T-cell (primary cell): ENCODE measurements at regions not wholly inside any gene's neighbourhood (a gene's known extent, or its start where the extent isn't known, plus 50 kb on each side); places are given as distances from the start of the nearest gene placed in this dataset.

ENCODE experiments used
- ATAC-seq, 4 experiments: fragments of 200-7000 bp in 3 of 4; fragments of 150-1000 bp in 1 of 4; cut with Tn5 transposase; replicated peaks in 1 of 4; 1 replicate in 3 of 4; 2 replicates in 1 of 4; pipeline ENCODE4 v1.10.0; 2021; ENCODE audit warnings: moderate library complexity in 3 of 4, mild to moderate bottlenecking in 2 of 4, moderate number of reproducible peaks in 1 of 4
- CTCF ChIA-PET, 2 donors: fragments of 300-600 bp; sonication (Branson Sonifier 250); formaldehyde crosslinking; loops; one replicate each; lab custom pipeline; 2022; ENCODE audit warnings: antibody characterized with exemption in 2 of 2; lab: Charles Lee
- POLR2A ChIA-PET, 2 donors: fragments of 300-600 bp; sonication (Branson Sonifier 250); formaldehyde crosslinking; loops; one replicate each; lab custom pipeline; 2022; ENCODE audit warnings: antibody characterized with exemption in 2 of 2; lab: Charles Lee
- DNase-seq, 35 experiments: peaks; one replicate each; pipeline versions ENCODE4 v3.0.0 to v3.0.0-alpha.2; 2013 to 2023
- H3K27ac ChIP-seq: one replicate; pipeline ENCODE4 v1.5.1; 2013; ENCODE audit warnings: low read length
- H3K27me3 ChIP-seq, 2 experiments: replicated peaks in 1 of 2; 1 replicate in 1 of 2; 2 replicates in 1 of 2; pipeline versions ENCODE4 v1.6.1 to v1.7.0; 2013; ENCODE audit warnings: low read length in 1 of 2, mixed read lengths in 1 of 2; ENCODE audit not compliant: control insufficient read depth in 2 of 2, insufficient read depth in 2 of 2; ENCODE audit errors: extremely low read depth in 1 of 2
- H3K36me3 ChIP-seq, 2 donors: 1 replicate in 1 of 2; 2 replicates in 1 of 2; pipeline versions ENCODE4 v1.6.1 to v1.7.0; 2013; ENCODE audit warnings: low read length in 1 of 2; ENCODE audit not compliant: control insufficient read depth in 2 of 2, insufficient read depth in 1 of 2; ENCODE audit errors: extremely low read depth in 1 of 2
- H3K4me1 ChIP-seq, 2 experiments: 1 replicate in 1 of 2; 2 replicates in 1 of 2; pipeline versions ENCODE4 v1.6.1 to v1.7.0; 2013; ENCODE audit warnings: low read length in 2 of 2, mixed read lengths in 1 of 2; ENCODE audit not compliant: insufficient read depth in 2 of 2, control insufficient read depth in 1 of 2; ENCODE audit errors: extremely low read depth in 1 of 2
- H3K4me3 ChIP-seq, 2 donors: 1 replicate in 1 of 2; 2 replicates in 1 of 2; pipeline versions ENCODE4 v1.5.1 to v1.7.0; 2013; ENCODE audit warnings: mild to moderate bottlenecking in 2 of 2, low read length in 1 of 2, moderate library complexity in 1 of 2; ENCODE audit not compliant: control insufficient read depth in 1 of 2; ENCODE audit errors: extremely low read depth in 1 of 2
- H3K9me3 ChIP-seq: 2 replicates; pipeline ENCODE4 v1.7.0; 2013
- H3K27ac Mint-ChIP-seq, 2 donors: one replicate each; pipeline ENCODE4 v1.8.0; 2020 to 2021; ENCODE audit warnings: mild to moderate bottlenecking in 2 of 2, mixed read lengths in 2 of 2
- H3K27me3 Mint-ChIP-seq, 2 donors: one replicate each; pipeline ENCODE4 v1.8.0; 2021 to 2022; ENCODE audit warnings: mixed read lengths in 2 of 2
- H3K36me3 Mint-ChIP-seq: one replicate; pipeline ENCODE4 v1.8.0; 2021; ENCODE audit warnings: mixed read lengths
- H3K4me1 Mint-ChIP-seq, 3 donors: one replicate each; pipeline ENCODE4 v1.8.0; 2020 to 2022; ENCODE audit warnings: mixed read lengths in 3 of 3, mild to moderate bottlenecking in 1 of 3
- H3K4me3 Mint-ChIP-seq, 3 donors: one replicate each; pipeline ENCODE4 v1.8.0; 2020 to 2022; ENCODE audit warnings: mild to moderate bottlenecking in 3 of 3, mixed read lengths in 3 of 3, moderate library complexity in 3 of 3
- H3K9me3 Mint-ChIP-seq, 3 donors: one replicate each; pipeline ENCODE4 v1.8.0; 2020 to 2022; ENCODE audit warnings: mixed read lengths in 3 of 3
- WGBS: methylation state at CpG from one replicate; pipeline ENCODE4 v1.1.5; 2013; ENCODE audit warnings: missing lambda C conversion rate; ENCODE audit not compliant: insufficient coverage; 5-methylcytosine and 5-hydroxymethylcytosine counted together

GRCh38 chr1:232389744-232390143 is 240.2 kb downstream of the SIPA1L2 start:
- Mint-ChIP-seq H3K9me3 (no peaks in the 10 kb centered on the region), H3K27ac (no peak overlapping the region), H3K27me3 (peaks cover 0 to 3% of the 10 kb centered on the region in 2 donors), H3K4me3 (no peak overlapping the region), H3K4me1 (no peaks in the 10 kb centered on the region), H3K36me3 (no peaks in the 10 kb centered on the region)
- 63% methylated on average over 2 of the region's 4 CpGs for WGBS
- ATAC-seq (no peak), DNase-seq (no peak)
- no peak overlapping the region for H3K27ac ChIP-seq
- peaks cover 0 to 10% of the 10 kb centered on the region in 2 experiments for H3K27me3 ChIP-seq
- H3K9me3 ChIP-seq, result no peaks in the 10 kb centered on the region
- H3K4me1 ChIP-seq, result no peaks in the 10 kb centered on the region
- no peak overlapping the region for H3K4me3 ChIP-seq
- ChIA-PET POLR2A (no interaction called here), CTCF (no interaction called here)
- H3K36me3 ChIP-seq, result no peaks in the 10 kb centered on the region

DNA sequence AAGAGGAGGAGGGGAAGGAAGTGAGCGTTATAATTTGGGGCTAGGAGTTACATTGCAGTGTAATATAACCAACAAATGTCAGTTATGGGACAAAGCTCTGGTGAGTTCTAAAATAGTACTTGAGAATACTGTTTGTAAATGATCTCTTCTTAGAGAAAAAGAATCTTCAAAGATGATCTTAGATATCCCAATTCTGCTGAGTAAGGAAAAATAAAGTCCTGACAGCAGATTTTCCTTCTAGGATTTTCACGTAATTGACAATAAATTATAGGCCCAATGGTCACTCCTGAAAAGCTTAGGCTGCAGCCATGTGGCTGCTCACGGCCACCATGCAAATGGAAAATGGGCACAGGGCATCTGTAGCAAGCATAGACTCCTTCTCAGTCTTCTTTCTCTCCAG is 241.6 kb downstream of the SIPA1L2 start:
- DNase-seq (no peak), ATAC-seq (no peak)
- H3K9me3 ChIP-seq, result no peaks in the 10 kb centered on the region
- no peak overlapping the region for H3K27ac Mint-ChIP-seq
- no peaks in the 10 kb centered on the region for H3K4me1 ChIP-seq
- H3K27ac ChIP-seq, result no peak overlapping the region
- POLR2A ChIA-PET, result no interaction called here
- CTCF ChIA-PET, result no interaction called here
- H3K27me3 Mint-ChIP-seq, result peaks cover 0 to 3% of the 10 kb centered on the region in 2 donors
- H3K4me3 Mint-ChIP-seq, result no peak overlapping the region
- 92% methylated on average over 2 of the region's 3 CpGs for WGBS
- H3K27me3 ChIP-seq, result peaks cover 0 to 15% of the 10 kb centered on the region in 2 experiments
- H3K36me3 ChIP-seq, result no peaks in the 10 kb centered on the region
- H3K4me3 ChIP-seq, result no peak overlapping the region
- no peaks in the 10 kb centered on the region for H3K9me3 Mint-ChIP-seq
- no peaks in the 10 kb centered on the region for H3K4me1 Mint-ChIP-seq
- no peaks in the 10 kb centered on the region for H3K36me3 Mint-ChIP-seq

GRCh38 chr1:232386721-232387510 is 243.0 kb downstream of the SIPA1L2 start:
- DNase-seq (no peak), ATAC-seq (no peak)
- Mint-ChIP-seq H3K4me1 (no peaks in the 10 kb centered on the region), H3K4me3 (no peak overlapping the region), H3K9me3 (no peaks in the 10 kb centered on the region), H3K27me3 (peaks cover 0 to 7% of the 10 kb centered on the region in 2 donors), H3K36me3 (no peaks in the 10 kb centered on the region), H3K27ac (no peak overlapping the region)
- ChIA-PET POLR2A (no interaction called here), CTCF (no interaction called here)
- Histone ChIP-seq H3K27me3 (peaks cover 0 to 17% of the 10 kb centered on the region in 2 experiments), H3K9me3 (no peaks in the 10 kb centered on the region), H3K36me3 (no peaks in the 10 kb centered on the region), H3K4me3 (no peak overlapping the region), H3K4me1 (no peaks in the 10 kb centered on the region), H3K27ac (no peak overlapping the region)
- 88% methylated on average over 7 of the region's 9 CpGs for WGBS

GRCh38 chr1:232386294-232386693 is 243.6 kb downstream of the SIPA1L2 start:
- ATAC-seq, result no peak
- WGBS, result 72% methylated on average over 9 of the region's 9 CpGs
- H3K36me3 ChIP-seq, result no peaks in the 10 kb centered on the region
- H3K27me3 ChIP-seq, result peaks cover 0 to 20% of the 10 kb centered on the region in 2 experiments
- no peaks in the 10 kb centered on the region for H3K9me3 ChIP-seq
- CTCF ChIA-PET, result no interaction called here
- H3K27ac ChIP-seq, result no peak overlapping the region
- peaks cover 3 to 9% of the 10 kb centered on the region in 2 donors for H3K27me3 Mint-ChIP-seq
- H3K4me3 Mint-ChIP-seq, result no peak overlapping the region
- H3K36me3 Mint-ChIP-seq, result no peaks in the 10 kb centered on the region
- no peaks in the 10 kb centered on the region for H3K9me3 Mint-ChIP-seq
- H3K4me1 Mint-ChIP-seq, result no peaks in the 10 kb centered on the region
- H3K27ac Mint-ChIP-seq, result no peak overlapping the region
- POLR2A ChIA-PET, result no interaction called here
- H3K4me1 ChIP-seq, result no peaks in the 10 kb centered on the region
- no peak overlapping the region for H3K4me3 ChIP-seq
- no peak for DNase-seq

DNA sequence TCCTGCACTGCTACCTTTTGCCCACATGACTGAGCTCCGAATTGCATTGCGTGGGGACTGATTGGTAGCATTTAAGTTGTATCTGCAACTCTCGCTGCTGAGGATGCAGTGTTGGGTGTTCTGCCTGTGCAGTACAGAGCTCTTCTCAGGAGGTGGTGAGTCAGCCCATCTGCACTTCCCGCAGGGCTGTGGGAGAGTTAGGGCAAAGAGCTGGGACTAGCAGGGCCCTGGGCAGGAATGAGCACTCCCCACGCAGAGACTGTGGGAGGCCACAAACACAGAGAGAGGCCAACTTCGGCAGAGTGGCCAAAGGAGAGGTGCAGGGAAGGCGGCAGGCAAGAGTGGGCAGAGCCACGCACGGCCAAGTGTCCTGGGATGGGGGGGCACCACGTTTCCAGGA is 244.7 kb downstream of the SIPA1L2 start:
- 83% methylated on average over 3 of the region's 10 CpGs for WGBS
- Mint-ChIP-seq H3K9me3 (no peaks in the 10 kb centered on the region), H3K27me3 (peaks cover 8 to 9% of the 10 kb centered on the region in 2 donors), H3K4me1 (no peaks in the 10 kb centered on the region), H3K27ac (no peak overlapping the region), H3K36me3 (no peaks in the 10 kb centered on the region), H3K4me3 (no peak overlapping the region)
- Histone ChIP-seq H3K4me3 (no peak overlapping the region), H3K9me3 (no peaks in the 10 kb centered on the region), H3K27me3 (peaks cover 0 to 20% of the 10 kb centered on the region in 2 experiments), H3K4me1 (no peaks in the 10 kb centered on the region), H3K36me3 (no peaks in the 10 kb centered on the region), H3K27ac (no peak overlapping the region)
- DNase-seq (no peak), ATAC-seq (no peak)
- ChIA-PET POLR2A (no interaction called here), CTCF (no interaction called here)

DNA sequence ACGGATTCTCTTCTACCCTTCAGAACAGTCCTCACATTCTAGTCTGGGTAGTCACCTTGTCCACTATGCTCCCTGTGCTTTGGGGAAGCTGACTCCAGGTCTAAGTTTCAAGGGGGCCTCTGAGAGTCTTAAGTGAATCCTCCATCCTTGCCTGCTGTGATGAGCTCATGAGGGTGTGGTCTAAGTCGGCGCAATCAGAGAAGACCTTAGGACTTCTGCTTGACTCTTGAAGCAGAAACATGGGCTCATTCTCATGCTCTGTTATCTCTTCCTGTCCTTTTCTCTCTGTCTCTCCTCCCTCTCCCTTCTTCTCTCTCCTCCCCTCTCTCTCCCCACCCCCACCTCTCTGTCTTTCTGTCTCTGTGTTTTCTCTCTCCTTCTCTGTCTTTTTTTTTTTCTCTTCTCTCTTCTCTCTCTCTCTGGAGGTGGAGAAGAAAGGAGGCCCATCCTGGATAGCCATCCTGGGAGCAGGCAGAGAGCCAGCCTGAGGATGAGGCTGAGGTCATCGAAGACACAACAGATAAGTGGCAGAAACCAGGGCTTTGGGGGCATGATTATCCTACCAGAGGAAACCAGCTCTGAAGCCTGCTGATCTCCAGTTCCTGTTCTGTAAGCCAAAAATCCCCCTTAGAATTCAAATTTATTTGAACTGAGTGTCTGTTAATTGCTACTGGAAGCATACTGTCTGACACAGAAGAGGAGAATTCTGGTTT is 245.6 kb downstream of the SIPA1L2 start:
- no peaks in the 10 kb centered on the region for H3K4me1 ChIP-seq
- no peaks in the 10 kb centered on the region for H3K4me1 Mint-ChIP-seq
- DNase-seq (no peak), ATAC-seq (no peak)
- 89% methylated on average over 3 of the region's 4 CpGs for WGBS
- no peak overlapping the region for H3K27ac ChIP-seq
- H3K36me3 ChIP-seq, result no peaks in the 10 kb centered on the region
- ChIA-PET CTCF (no interaction called here), POLR2A (no interaction called here)
- H3K27ac Mint-ChIP-seq, result no peak overlapping the region
- peaks cover 0 to 24% of the 10 kb centered on the region in 2 experiments for H3K27me3 ChIP-seq
- no peaks in the 10 kb centered on the region for H3K9me3 ChIP-seq
- H3K27me3 Mint-ChIP-seq, result peaks cover 8 to 9% of the 10 kb centered on the region in 2 donors
- H3K4me3 Mint-ChIP-seq, result no peak overlapping the region
- no peaks in the 10 kb centered on the region for H3K36me3 Mint-ChIP-seq
- H3K4me3 ChIP-seq, result no peak overlapping the region
- no peaks in the 10 kb centered on the region for H3K9me3 Mint-ChIP-seq
